ENCODE measurements at regions not wholly inside any gene's neighbourhood (a gene's known extent, or its start where the extent isn't known, plus 50 kb on each side); places are given as distances from the start of the nearest gene placed in this dataset.

GRCh38 chr5:99900302-99900852 is 634.8 kb upstream of the FAM174A start:
- no peak for TF ChIP-seq CREB1 (CRISPR knock-in tag; IDR thresholded peaks at IDR 0.05)
- no peak for TF ChIP-seq CTCF (IDR thresholded peaks at IDR 0.05)
- no peak for TF ChIP-seq MAX (CRISPR knock-in tag; IDR thresholded peaks at IDR 0.05)
- no peak for TF ChIP-seq HMGXB4 (CRISPR knock-in tag; IDR thresholded peaks at IDR 0.05)
- TF ChIP-seq CREM (CRISPR knock-in tag; IDR thresholded peaks at IDR 0.05) = no peak
- TF ChIP-seq AFF4 (CRISPR knock-in tag; IDR thresholded peaks at IDR 0.05; ENCODE audit: borderline replicate concordance) = no peak
- no peak for TF ChIP-seq TEAD4 (CRISPR knock-in tag; IDR thresholded peaks at IDR 0.05)
- TF ChIP-seq NR1H2 (CRISPR knock-in tag; IDR thresholded peaks at IDR 0.05) = no peak

All from WTC11 (cell line).